SJCRH30 (cell line): ENCODE measurements at regions not wholly inside any gene's neighbourhood (a gene's known extent, or its start where the extent isn't known, plus 50 kb on each side); places are given as distances from the start of the nearest gene placed in this dataset.

Experiments
- DNase-seq, 2 experiments: peaks; one replicate each; pipeline ENCODE4 v3.0.0-alpha.2; 2015 to 2020
- H3K27ac ChIP-seq: fragments of 250-450 bp; sonication (Bioruptor Pico); 2 replicates; pipeline ENCODE4 v1.5.1; 2020; ENCODE audit warnings: mild to moderate bottlenecking, moderate library complexity
- H3K27me3 ChIP-seq: fragments of 250-450 bp; sonication (Bioruptor Pico); 2 replicates; pipeline ENCODE4 v1.5.1; 2020; ENCODE audit warnings: mild to moderate bottlenecking, moderate library complexity
- H3K36me3 ChIP-seq: fragments of 250-450 bp; sonication (Bioruptor Pico); 2 replicates; pipeline ENCODE4 v1.5.1; 2020; ENCODE audit warnings: mild to moderate bottlenecking, moderate library complexity
- H3K4me1 ChIP-seq: fragments of 250-450 bp; sonication (Bioruptor Pico); 2 replicates; pipeline ENCODE4 v1.5.1; 2020; ENCODE audit warnings: mild to moderate bottlenecking, moderate library complexity
- H3K4me3 ChIP-seq: fragments of 250-450 bp; sonication (Bioruptor Pico); 2 replicates; pipeline ENCODE4 v1.5.1; 2020; ENCODE audit warnings: mild to moderate bottlenecking, moderate library complexity
- H3K9me3 ChIP-seq: fragments of 250-450 bp; sonication (Bioruptor Pico); replicated peaks from 2 replicates; pipeline ENCODE4 v1.5.1; 2020; ENCODE audit warnings: mild to moderate bottlenecking, moderate library complexity

- Histone ChIP-seq H3K27ac (no peak overlapping the region), H3K4me1 (peaks cover 4% of the 10 kb centered on the region), H3K27me3 (no peaks in the 10 kb centered on the region), H3K4me3 (no peak overlapping the region), H3K36me3 (no peaks in the 10 kb centered on the region), H3K9me3 (no peaks in the 10 kb centered on the region)
- no peak for DNase-seq
Measured at GRCh38 chr3:148205977-148206376, 491.7 kb upstream of the AGTR1 start.

GRCh38 chr3:148206446-148206845 lies 491.3 kb upstream of the AGTR1 start:
- Histone ChIP-seq H3K27me3 (no peaks in the 10 kb centered on the region), H3K36me3 (no peaks in the 10 kb centered on the region), H3K9me3 (no peaks in the 10 kb centered on the region), H3K4me3 (no peak overlapping the region), H3K4me1 (peaks cover 4% of the 10 kb centered on the region), H3K27ac (no peak overlapping the region)
- no peak for DNase-seq

- Histone ChIP-seq H3K9me3 (no peaks in the 10 kb centered on the region), H3K4me1 (peaks cover 4% of the 10 kb centered on the region), H3K27me3 (no peaks in the 10 kb centered on the region), H3K27ac (no peak overlapping the region), H3K36me3 (no peaks in the 10 kb centered on the region), H3K4me3 (no peak overlapping the region)
- no peak for DNase-seq
Measured at GRCh38 chr3:148208975-148209374, 488.7 kb upstream of the AGTR1 start.

GRCh38 chr3:148211725-148212124 lies 486.0 kb upstream of the AGTR1 start:
- no peak overlapping the region for H3K27ac ChIP-seq
- H3K27me3 ChIP-seq = no peaks in the 10 kb centered on the region
- no peaks in the 10 kb centered on the region for H3K4me1 ChIP-seq
- no peak for DNase-seq
- H3K4me3 ChIP-seq = no peak overlapping the region
- no peaks in the 10 kb centered on the region for H3K9me3 ChIP-seq
- no peaks in the 10 kb centered on the region for H3K36me3 ChIP-seq

GRCh38 chr3:148214705-148215104 lies 483.0 kb upstream of the AGTR1 start:
- DNase-seq = no peak
- H3K36me3 ChIP-seq = no peaks in the 10 kb centered on the region
- no peaks in the 10 kb centered on the region for H3K4me1 ChIP-seq
- no peak overlapping the region for H3K4me3 ChIP-seq
- H3K27me3 ChIP-seq = no peaks in the 10 kb centered on the region
- no peaks in the 10 kb centered on the region for H3K9me3 ChIP-seq
- no peak overlapping the region for H3K27ac ChIP-seq

GRCh38 chr3:148217317-148217716 lies 480.4 kb upstream of the AGTR1 start:
- Histone ChIP-seq H3K36me3 (no peaks in the 10 kb centered on the region), H3K4me1 (no peaks in the 10 kb centered on the region), H3K27me3 (no peaks in the 10 kb centered on the region), H3K4me3 (no peak overlapping the region), H3K27ac (no peak overlapping the region), H3K9me3 (no peaks in the 10 kb centered on the region; the same call in 1 of the 2 replicates)
- no peak for DNase-seq

- DNase-seq = no peak
- Histone ChIP-seq H3K9me3 (no peaks in the 10 kb centered on the region; the same call in 1 of the 2 replicates), H3K36me3 (no peaks in the 10 kb centered on the region), H3K4me1 (no peaks in the 10 kb centered on the region; the same call in 1 of the 2 replicates), H3K4me3 (no peak overlapping the region), H3K27ac (no peak overlapping the region), H3K27me3 (no peaks in the 10 kb centered on the region)
Measured at GRCh38 chr3:148218222-148218621, 479.5 kb upstream of the AGTR1 start.

- H3K4me1 ChIP-seq = peaks cover 3% of the 10 kb centered on the region; the same call in 1 of the 2 replicates
- no peaks in the 10 kb centered on the region for H3K36me3 ChIP-seq
- H3K9me3 ChIP-seq = no peaks in the 10 kb centered on the region; the same call in 1 of the 2 replicates
- H3K27ac ChIP-seq = no peak overlapping the region
- no peak for DNase-seq
- H3K27me3 ChIP-seq = no peaks in the 10 kb centered on the region
- no peak overlapping the region for H3K4me3 ChIP-seq
Measured at GRCh38 chr3:148219999-148220398, 477.7 kb upstream of the AGTR1 start.

GRCh38 chr3:148221303-148221702 lies 476.4 kb upstream of the AGTR1 start:
- Histone ChIP-seq H3K4me1 (peaks cover 7% of the 10 kb centered on the region), H3K9me3 (no peaks in the 10 kb centered on the region; the same call in 1 of the 2 replicates), H3K27me3 (no peaks in the 10 kb centered on the region), H3K36me3 (no peaks in the 10 kb centered on the region), H3K27ac (no peak overlapping the region), H3K4me3 (no peak overlapping the region)
- DNase-seq = no peak

- DNase-seq = peak in 1 of 2 experiments; percentile 19
Measured at GRCh38 chr3:148223266-148223665, 474.4 kb upstream of the AGTR1 start.

GRCh38 chr3:148226246-148226645 lies 471.5 kb upstream of the AGTR1 start:
- H3K9me3 ChIP-seq = no peaks in the 10 kb centered on the region
- H3K27me3 ChIP-seq = no peaks in the 10 kb centered on the region
- H3K4me1 ChIP-seq = peaks cover 37% of the 10 kb centered on the region
- peak; percentile 21 to 51 for DNase-seq
- H3K27ac ChIP-seq = peak overlapping the region; percentile 96
- H3K4me3 ChIP-seq = no peak overlapping the region
- H3K36me3 ChIP-seq = no peaks in the 10 kb centered on the region

More at GRCh38 chr3:148223266-148223665, 474.4 kb upstream of the AGTR1 start:
- Histone ChIP-seq H3K27me3 (no peaks in the 10 kb centered on the region), H3K36me3 (no peaks in the 10 kb centered on the region), H3K4me3 (no peak overlapping the region), H3K4me1 (peaks cover 27% of the 10 kb centered on the region), H3K9me3 (no peaks in the 10 kb centered on the region; the same call in 1 of the 2 replicates), H3K27ac (no peak overlapping the region)

- H3K36me3 ChIP-seq = no peaks in the 10 kb centered on the region
- H3K4me1 ChIP-seq = peaks cover 37% of the 10 kb centered on the region
- peak overlapping the region; percentile 96 for H3K27ac ChIP-seq
- H3K9me3 ChIP-seq = no peaks in the 10 kb centered on the region
- no peak overlapping the region for H3K4me3 ChIP-seq
- no peaks in the 10 kb centered on the region for H3K27me3 ChIP-seq
- peak; percentile 69 to 88 for DNase-seq
Measured at GRCh38 chr3:148227534-148227933, 470.2 kb upstream of the AGTR1 start.

GRCh38 chr3:148229107-148229506 lies 468.6 kb upstream of the AGTR1 start:
- no peak overlapping the region for H3K4me3 ChIP-seq
- H3K9me3 ChIP-seq = no peaks in the 10 kb centered on the region
- peak overlapping the region; percentile 96 for H3K27ac ChIP-seq
- H3K27me3 ChIP-seq = no peaks in the 10 kb centered on the region
- peaks cover 35% of the 10 kb centered on the region for H3K4me1 ChIP-seq
- no peaks in the 10 kb centered on the region for H3K36me3 ChIP-seq
- peak; percentile 22 to 73 for DNase-seq

- Histone ChIP-seq H3K9me3 (no peaks in the 10 kb centered on the region), H3K27me3 (no peaks in the 10 kb centered on the region), H3K4me3 (no peak overlapping the region), H3K4me1 (peaks cover 35% of the 10 kb centered on the region), H3K36me3 (no peaks in the 10 kb centered on the region), H3K27ac (no peak overlapping the region)
- no peak for DNase-seq
Measured at GRCh38 chr3:148230473-148230872, 467.2 kb upstream of the AGTR1 start.

GRCh38 chr3:148232389-148232788 lies 465.3 kb upstream of the AGTR1 start:
- H3K4me1 ChIP-seq = peaks cover 20% of the 10 kb centered on the region
- no peaks in the 10 kb centered on the region for H3K9me3 ChIP-seq
- no peak for DNase-seq
- no peaks in the 10 kb centered on the region for H3K27me3 ChIP-seq
- no peak overlapping the region for H3K27ac ChIP-seq
- no peak overlapping the region for H3K4me3 ChIP-seq
- no peaks in the 10 kb centered on the region for H3K36me3 ChIP-seq

- DNase-seq = no peak
Measured at GRCh38 chr3:148233403-148233802, 464.3 kb upstream of the AGTR1 start.

More at GRCh38 chr3:148233403-148233802, 464.3 kb upstream of the AGTR1 start:
- Histone ChIP-seq H3K4me3 (no peak overlapping the region), H3K27me3 (no peaks in the 10 kb centered on the region), H3K36me3 (no peaks in the 10 kb centered on the region), H3K4me1 (peaks cover 9% of the 10 kb centered on the region), H3K27ac (no peak overlapping the region), H3K9me3 (no peaks in the 10 kb centered on the region)
